A204.1 (cell line): ENCODE measurements at regions not wholly inside any gene's neighbourhood (a gene's known extent, or its start where the extent isn't known, plus 50 kb on each side); places are given as distances from the start of the nearest gene placed in this dataset.
"Not testable (repeated sequence)": the region's sequence is repeated elsewhere in the genome, so short reads cannot be mapped to it uniquely, and the experiment has no call there.

Experiments used
- FAIRE-seq: peaks from 2 replicates; lab custom pipeline; 2012; peaks lifted over from hg19 to GRCh38; lab: Jason Lieb, UNC

DNA sequence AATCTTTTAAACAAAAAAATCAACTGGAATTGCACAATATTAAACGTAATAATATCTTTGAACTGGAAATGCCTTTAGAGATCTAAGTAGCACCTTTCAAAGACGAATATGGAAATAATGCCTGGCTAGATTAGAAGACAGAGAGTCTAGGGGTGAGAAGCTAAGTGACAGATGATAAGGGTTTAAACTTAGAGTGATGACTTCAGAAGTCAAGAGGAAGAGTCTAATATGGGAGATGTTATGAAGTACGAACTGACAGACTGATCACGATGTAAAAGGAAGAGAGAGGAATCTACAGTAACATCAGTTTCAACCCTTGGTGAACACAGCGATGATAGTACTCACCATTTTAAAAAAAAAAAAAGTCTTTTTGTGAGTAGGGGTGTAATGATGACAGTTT is 57.9 kb downstream of the HINT1 start:
- FAIRE-seq: no peak

DNA sequence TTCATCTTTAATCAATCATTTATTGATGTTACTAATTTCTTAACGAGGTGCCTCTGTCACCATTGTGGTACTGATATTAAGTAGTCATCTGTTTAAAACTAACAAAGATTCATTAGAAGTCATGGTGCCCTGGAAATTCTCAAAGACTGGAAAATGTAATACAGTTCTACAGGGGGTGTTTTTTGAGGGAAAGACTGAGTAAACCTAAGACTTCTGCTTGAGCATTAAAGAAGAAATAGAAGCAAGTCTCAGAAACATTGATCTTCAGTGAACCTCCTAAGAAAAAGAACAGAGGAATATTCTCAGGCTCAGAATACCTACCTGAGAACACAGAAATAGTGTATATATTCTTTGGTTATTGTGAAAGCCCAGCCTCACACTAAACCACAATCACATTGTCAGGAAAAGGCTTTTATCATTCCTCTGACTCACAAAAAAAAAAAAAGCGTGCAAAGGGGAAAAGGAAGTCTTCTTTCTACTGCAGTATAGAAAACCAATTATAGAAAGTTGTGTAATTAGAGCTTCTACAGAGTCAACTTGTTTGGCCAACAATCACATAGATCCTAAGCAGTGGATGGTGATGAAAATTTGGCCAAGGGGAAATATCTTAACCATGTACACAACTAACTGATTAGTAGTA is 60.8 kb downstream of the HINT1 start:
- no peak for FAIRE-seq

DNA sequence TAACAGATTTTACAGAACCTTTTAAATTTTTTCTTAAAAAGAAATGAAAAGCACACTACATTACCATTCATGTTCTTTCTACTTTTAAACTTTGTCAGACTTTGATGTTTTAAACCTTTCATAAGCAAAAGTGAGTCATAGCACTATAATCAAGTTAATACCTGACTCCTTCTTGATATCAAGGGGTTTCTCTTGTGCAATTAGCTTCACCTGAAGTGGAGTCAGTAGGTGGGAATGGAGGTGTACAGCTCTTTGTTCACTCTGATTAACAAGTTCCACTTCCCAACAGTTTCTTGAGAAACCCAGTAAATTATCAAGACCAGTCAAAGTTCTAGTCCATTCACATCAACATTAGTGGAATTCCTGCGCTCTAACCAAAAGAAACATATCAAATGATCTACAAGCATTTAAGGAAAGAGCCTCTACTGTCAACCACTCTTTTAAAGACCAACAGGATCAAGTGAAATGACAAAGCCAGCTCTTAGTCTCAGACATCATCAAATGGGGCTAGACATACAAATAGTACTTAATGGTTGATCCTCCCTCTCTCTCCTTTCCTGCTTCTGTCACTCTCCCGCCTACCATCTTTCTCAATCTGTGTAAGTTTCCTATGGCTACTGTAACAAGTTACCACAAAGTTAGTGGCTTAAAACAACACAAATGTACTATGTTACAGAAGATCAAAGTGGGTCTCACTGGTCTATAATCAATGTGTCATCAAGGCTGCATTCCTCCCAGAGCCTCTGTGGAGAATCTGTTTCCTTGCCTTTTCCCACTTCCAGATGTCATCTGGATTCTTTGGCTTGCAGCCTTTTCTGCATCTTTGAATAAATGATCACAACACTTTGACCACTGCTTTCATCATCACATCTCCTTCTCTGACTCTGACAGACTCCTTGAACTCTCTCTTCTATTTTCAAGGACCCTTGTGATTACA is 68.0 kb downstream of the HINT1 start:
- no peak for FAIRE-seq

DNA sequence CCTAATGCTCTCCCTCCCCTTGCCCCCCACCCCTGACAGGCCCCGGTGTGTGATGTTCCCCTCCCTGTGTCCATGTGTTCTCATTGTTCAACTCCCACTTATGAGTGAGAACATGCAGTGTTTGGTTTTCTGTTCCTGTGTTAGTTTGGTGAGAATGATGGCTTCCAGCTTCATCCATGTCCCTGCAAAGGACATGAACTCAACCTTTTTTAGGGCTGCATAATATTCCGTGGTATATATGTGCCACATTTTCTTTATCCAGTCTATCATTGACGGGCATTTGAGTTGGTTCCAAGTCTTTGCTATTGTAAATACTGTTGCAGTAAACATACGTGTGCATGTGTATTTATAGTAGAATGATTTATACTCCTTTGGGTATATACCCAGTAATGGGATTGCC is 69.5 kb downstream of the HINT1 start:
- not testable (repeated sequence) for FAIRE-seq

DNA sequence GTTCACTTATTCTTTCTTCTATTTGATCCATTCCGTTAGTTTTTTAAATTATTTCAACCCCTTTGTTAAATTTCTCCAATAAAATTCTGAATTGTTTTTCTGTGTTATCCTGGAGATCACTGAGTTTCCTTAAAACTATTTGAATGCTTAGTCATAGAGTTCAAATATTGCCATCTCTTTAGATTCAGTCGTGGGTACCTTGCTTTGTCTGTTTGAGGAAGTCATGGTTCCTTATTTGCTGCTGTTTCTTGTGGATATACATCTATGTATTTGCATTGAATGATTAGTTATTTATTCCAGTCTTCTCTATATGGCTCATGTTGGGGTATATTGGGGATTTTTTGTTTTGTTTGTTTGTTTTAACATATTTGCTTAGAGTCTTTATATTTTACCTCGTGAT is 80.6 kb downstream of the HINT1 start:
- FAIRE-seq: no peak

- no peak for FAIRE-seq
Observed at GRCh38 chr5:131081913-131082488, 83.1 kb downstream of the HINT1 start.

DNA sequence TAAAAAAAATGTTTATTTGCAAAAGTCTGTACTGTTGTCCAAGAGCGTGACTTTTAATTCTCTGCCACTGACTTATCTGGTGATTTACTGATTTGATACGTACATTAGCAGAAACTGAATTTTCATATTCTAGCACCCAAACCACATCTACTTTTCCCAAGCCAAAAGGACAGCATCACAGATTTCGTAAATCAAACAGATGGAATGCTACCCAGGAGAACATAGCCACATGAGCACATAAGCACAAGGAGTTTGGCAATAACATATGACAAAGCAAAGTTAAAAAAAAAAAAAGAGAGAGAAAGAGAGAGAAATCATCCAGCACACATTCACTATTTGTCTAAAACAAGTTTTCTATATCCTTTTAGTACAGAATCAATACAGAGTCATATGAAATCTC is 83.7 kb downstream of the HINT1 start:
- FAIRE-seq: no peak

DNA sequence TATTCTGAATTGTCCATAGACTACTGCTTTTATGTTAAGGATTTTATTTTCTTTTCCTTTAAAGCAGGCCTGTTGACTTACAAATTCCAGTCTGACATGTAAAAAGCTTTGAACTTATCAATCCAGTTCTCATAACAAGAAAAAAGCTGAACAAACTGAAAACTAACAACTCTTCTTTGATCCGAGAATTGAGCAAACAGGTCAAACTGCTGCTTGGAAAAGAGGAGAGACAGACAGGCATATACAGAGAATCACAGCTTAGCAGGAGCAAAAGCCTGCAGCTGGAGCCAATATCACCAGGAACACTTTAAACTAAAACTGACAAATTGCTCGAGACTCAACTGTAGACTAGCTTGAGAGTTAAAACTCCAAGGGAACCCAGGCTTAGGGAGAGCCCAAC is 85.8 kb downstream of the HINT1 start:
- FAIRE-seq: no peak

- no peak for FAIRE-seq
Observed at GRCh38 chr5:131068893-131069643, 96.0 kb downstream of the HINT1 start.

DNA sequence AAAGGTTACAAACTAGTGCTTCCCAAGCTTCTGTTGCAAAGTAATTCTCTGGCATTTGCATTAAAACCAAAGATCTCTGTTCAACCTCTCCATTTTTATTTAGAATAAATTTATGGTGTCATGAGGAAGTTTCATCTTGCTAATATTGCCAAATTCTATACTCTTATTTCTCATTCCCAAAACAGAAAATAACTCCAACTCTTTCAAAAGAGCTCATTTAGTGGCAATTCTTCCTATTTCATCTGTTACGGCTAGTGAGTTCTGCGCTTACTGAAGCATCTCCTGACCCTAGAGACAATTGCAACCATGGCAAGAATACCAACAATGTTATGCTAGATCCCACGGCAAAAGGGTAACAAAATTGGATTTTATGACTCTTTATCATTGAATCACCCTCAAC is 97.0 kb downstream of the HINT1 start:
- no peak for FAIRE-seq

GRCh38 chr5:131067636-131068035 is 97.4 kb downstream of the HINT1 start:
- no peak for FAIRE-seq

- FAIRE-seq: no peak
Observed at GRCh38 chr5:131064669-131065371, 100.2 kb downstream of the HINT1 start.

GRCh38 chr5:131042021-131042789 is 122.9 kb downstream of the HINT1 start:
- FAIRE-seq: no peak

- no peak for FAIRE-seq
Observed at GRCh38 chr5:131023498-131023865, 141.6 kb downstream of the HINT1 start.

DNA sequence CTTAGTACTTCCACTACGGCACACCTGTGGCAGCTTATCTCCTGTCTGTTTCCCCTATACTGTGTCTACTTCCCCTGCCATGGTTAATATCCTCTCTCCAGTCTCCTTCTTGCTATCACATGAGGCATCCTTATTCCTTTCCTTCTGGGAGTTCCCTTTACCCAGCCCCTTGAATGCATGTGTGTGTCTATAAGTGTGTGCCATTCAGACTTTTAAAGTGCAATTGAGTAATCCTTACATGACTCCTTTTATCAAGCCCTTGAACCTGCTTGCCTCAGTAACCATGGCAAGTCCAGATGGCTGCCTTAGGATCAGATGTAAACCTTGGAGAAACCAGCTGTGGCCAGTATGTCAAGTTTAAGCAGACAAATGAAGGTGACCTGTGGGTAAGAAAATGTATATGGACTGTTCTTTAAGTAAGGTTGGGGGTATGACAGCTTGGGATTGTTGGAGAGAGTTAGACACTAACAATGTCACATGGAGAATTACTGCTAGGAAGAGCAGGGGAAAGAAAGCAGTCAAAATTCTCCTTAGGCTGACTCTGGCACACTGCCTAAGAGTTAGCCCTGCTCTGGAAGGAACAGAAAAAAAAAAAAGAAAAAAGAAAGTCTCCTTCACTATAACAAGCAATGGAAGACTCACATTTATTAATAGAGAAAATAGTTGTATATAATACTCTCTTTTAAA is 142.1 kb downstream of the HINT1 start:
- FAIRE-seq: no peak

DNA sequence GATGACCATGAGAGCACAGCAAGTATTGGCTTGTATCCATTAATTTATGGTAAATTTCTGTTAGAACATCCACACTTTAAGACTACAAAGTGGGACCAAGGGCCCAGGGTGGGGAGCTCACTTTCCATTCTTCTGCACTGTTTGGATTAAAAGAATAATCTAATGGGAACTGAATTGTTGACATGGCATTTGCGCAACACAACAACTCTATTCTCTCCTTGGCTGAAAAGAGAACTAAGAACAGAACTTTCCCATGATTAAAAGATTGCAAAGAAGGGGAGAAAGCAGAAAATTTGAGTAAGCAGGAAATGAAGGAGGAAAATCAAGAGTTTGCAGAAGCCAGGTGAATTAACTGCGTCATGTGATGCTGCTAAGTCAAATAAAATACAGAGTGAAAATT is 143.4 kb downstream of the HINT1 start:
- FAIRE-seq: no peak

DNA sequence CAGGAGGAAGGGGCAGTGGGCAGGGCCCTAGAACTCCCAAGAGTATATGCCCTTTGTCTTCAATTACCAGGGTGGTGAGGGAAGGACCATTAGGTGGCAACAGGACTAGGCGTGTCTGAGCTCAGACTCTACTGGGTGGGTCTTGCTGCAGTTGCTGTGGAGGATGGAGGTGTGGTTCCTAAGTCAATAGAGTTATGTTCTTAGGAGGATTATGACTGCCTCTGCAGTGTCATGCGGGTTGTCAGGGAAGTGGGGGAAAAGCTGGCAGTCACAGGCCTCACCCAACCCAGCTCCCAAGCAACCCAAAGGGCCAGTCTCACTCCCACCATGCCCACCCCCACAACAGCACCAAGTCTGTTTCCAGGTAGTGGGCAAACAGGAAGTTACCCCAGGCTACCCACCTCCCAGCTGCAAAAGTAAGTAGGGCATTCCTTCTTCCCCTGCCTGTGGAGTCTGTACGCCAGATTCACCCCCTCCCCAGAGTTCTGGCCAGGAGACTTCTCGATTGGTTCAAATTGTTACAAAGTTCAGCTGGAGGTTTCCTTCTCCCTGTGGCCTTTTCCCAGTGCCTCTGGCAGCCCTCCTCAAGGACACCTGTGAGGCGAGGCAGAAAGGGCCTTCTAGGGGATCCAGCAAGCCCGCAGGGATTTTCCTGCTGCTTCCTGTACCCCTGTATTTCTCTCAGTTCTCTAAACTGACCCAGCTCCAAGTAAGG is 145.3 kb downstream of the HINT1 start:
- no peak for FAIRE-seq

- FAIRE-seq: no peak
Observed at GRCh38 chr5:131019111-131019510, 145.9 kb downstream of the HINT1 start.

DNA sequence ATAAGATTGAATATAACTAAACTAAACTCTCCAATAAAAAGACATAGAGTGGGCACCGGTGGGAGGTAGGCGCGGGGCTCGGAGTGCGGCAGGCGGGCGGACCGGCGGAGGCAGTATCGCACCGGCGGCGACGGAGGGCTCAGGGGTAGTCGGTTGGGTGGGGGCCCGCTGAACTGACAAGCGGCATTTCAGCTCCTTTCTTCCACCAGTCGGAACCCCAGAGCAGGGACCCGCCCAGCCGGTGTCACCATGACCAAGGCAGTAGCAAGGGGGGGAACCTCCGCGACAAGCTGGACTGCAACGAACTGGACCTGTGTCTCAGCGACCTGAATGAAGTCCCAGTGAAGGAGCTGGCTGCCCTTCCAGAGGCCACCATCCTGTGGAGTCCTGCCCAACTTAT is 156.7 kb downstream of the HINT1 start:
- FAIRE-seq: no peak
